HG03064 (cell line): ENCODE measurements at regions not wholly inside any gene's neighbourhood (a gene's known extent, or its start where the extent isn't known, plus 50 kb on each side); places are given as distances from the start of the nearest gene placed in this dataset.

ENCODE experiments used
- ATAC-seq: cut with Tn5 transposase; IDR thresholded peaks from one replicate; pipeline ENCODE4 v1.9.1; 2021; ENCODE audit warnings: low read depth; ENCODE audit not compliant: unreplicated experiment

GRCh38 chr4:54484383-54484782, 173.4 kb upstream of the KIT start:
- no peak for ATAC-seq

GRCh38 chr4:54487491-54487890, 170.3 kb upstream of the KIT start:
- no peak for ATAC-seq

GRCh38 chr4:54493862-54494261, 163.9 kb upstream of the KIT start:
- ATAC-seq: no peak

GRCh38 chr4:54495091-54495490, 162.7 kb upstream of the KIT start:
- no peak for ATAC-seq

GRCh38 chr4:54495641-54496040, 162.1 kb upstream of the KIT start:
- ATAC-seq: no peak

GRCh38 chr4:54496412-54496811, 161.3 kb upstream of the KIT start:
- ATAC-seq: no peak

GRCh38 chr4:54497947-54498346, 159.8 kb upstream of the KIT start:
- ATAC-seq: no peak

- no peak for ATAC-seq
Observed at GRCh38 chr4:54498661-54499111, 159.1 kb upstream of the KIT start.

GRCh38 chr4:54499308-54500074, 158.3 kb upstream of the KIT start:
- ATAC-seq: no peak

- no peak for ATAC-seq
Observed at GRCh38 chr4:54505362-54505761, 152.4 kb upstream of the KIT start.

- no peak for ATAC-seq
Observed at GRCh38 chr4:54505996-54506395, 151.8 kb upstream of the KIT start.

GRCh38 chr4:54509057-54509456, 148.7 kb upstream of the KIT start:
- ATAC-seq: no peak

- no peak for ATAC-seq
Observed at GRCh38 chr4:54513204-54513603, 144.6 kb upstream of the KIT start.

GRCh38 chr4:54513741-54514140, 144.0 kb upstream of the KIT start:
- ATAC-seq: no peak

- no peak for ATAC-seq
Observed at GRCh38 chr4:54516556-54517215, 141.1 kb upstream of the KIT start.

GRCh38 chr4:54517781-54518444, 139.8 kb upstream of the KIT start:
- ATAC-seq: no peak

- ATAC-seq: no peak
Observed at GRCh38 chr4:54525602-54526001, 132.2 kb upstream of the KIT start.

GRCh38 chr4:54526560-54526959, 131.2 kb upstream of the KIT start:
- no peak for ATAC-seq

- ATAC-seq: no peak
Observed at GRCh38 chr4:54527532-54527931, 130.2 kb upstream of the KIT start.

- ATAC-seq: no peak
Observed at GRCh38 chr4:54539500-54540029, 118.2 kb upstream of the KIT start.

GRCh38 chr4:54540931-54541330, 116.8 kb upstream of the KIT start:
- ATAC-seq: no peak
